ENCODE measurements at regions not wholly inside any gene's neighbourhood (a gene's known extent, or its start where the extent isn't known, plus 50 kb on each side); places are given as distances from the start of the nearest gene placed in this dataset.

GRCh38 chr2:6579281-6579680, 286.4 kb downstream of the CMPK2 start:
- Histone ChIP-seq H4K20me1 (ENCODE audit: insufficient read depth) (no peaks in the 10 kb centered on the region), H2AFZ (ENCODE audit: low read depth, low read length) (no peak overlapping the region), H3K4me2 (ENCODE audit: low read length) (no peak overlapping the region), H3K9ac (ENCODE audit: low read length) (no peak overlapping the region), H3K27me3 (ENCODE audit: insufficient read depth, low read depth, low read length) (no peaks in the 10 kb centered on the region), H3K4me3 (ENCODE audit: low read length) (no peak overlapping the region), H3K36me3 (ENCODE audit: insufficient read depth, low read length) (no peaks in the 10 kb centered on the region), H3K9me3 (ENCODE audit: low read length) (no peaks in the 10 kb centered on the region), H3F3A (ENCODE audit: insufficient read depth, low read length, poor library complexity, severe bottlenecking) (no peaks in the 10 kb centered on the region), H3K27ac (ENCODE audit: low read length) (no peak overlapping the region), H3K9me2 (ENCODE audit: insufficient read depth, low read length) (no peaks in the 10 kb centered on the region), H3K79me2 (replicated peaks; ENCODE audit: insufficient read depth, low read length) (no peaks in the 10 kb centered on the region)
- TF ChIP-seq MXI1 (conservative IDR thresholded peaks at IDR 0.05; ENCODE audit: poor library complexity, severe bottlenecking), result no peak
- no peak for TF ChIP-seq RAD21 (conservative IDR thresholded peaks at IDR 0.05)
- TF ChIP-seq SMC3 (conservative IDR thresholded peaks at IDR 0.05; ENCODE audit: poor library complexity), result no peak
- no peak for TF ChIP-seq REST (IDR thresholded peaks at IDR 0.05; ENCODE audit: borderline replicate concordance)
- no peak for TF ChIP-seq EZH2 (IDR thresholded peaks at IDR 0.05; ENCODE audit: borderline replicate concordance, insufficient read depth, low read length, poor library complexity, severe bottlenecking)
- no peak for TF ChIP-seq POLR2AphosphoS5 (IDR thresholded peaks at IDR 0.05)
- TF ChIP-seq TAF1 (IDR thresholded peaks at IDR 0.05; ENCODE audit: low read depth), result no peak
- no peak for TF ChIP-seq EP300 (conservative IDR thresholded peaks at IDR 0.05; ENCODE audit: poor library complexity, severe bottlenecking)
- TF ChIP-seq CTCF (IDR thresholded peaks at IDR 0.05; ENCODE audit: poor library complexity, severe bottlenecking), result no peak

GRCh38 chr2:6580982-6581381, 284.7 kb downstream of the CMPK2 start:
- Histone ChIP-seq H2AFZ (ENCODE audit: low read depth, low read length) (no peak overlapping the region), H3K79me2 (replicated peaks; ENCODE audit: insufficient read depth, low read length) (no peaks in the 10 kb centered on the region), H4K20me1 (ENCODE audit: insufficient read depth) (no peaks in the 10 kb centered on the region), H3F3A (ENCODE audit: insufficient read depth, low read length, poor library complexity, severe bottlenecking) (no peaks in the 10 kb centered on the region), H3K4me3 (ENCODE audit: low read length) (no peak overlapping the region), H3K4me2 (ENCODE audit: low read length) (no peak overlapping the region), H3K9me3 (ENCODE audit: low read length) (no peaks in the 10 kb centered on the region), H3K9me2 (ENCODE audit: insufficient read depth, low read length) (no peaks in the 10 kb centered on the region), H3K27ac (ENCODE audit: low read length) (no peak overlapping the region), H3K9ac (ENCODE audit: low read length) (no peak overlapping the region), H3K36me3 (ENCODE audit: insufficient read depth, low read length) (no peaks in the 10 kb centered on the region), H3K27me3 (ENCODE audit: insufficient read depth, low read depth, low read length) (no peaks in the 10 kb centered on the region)
- no peak for TF ChIP-seq REST (IDR thresholded peaks at IDR 0.05; ENCODE audit: borderline replicate concordance)
- no peak for TF ChIP-seq EZH2 (IDR thresholded peaks at IDR 0.05; ENCODE audit: borderline replicate concordance, insufficient read depth, low read length, poor library complexity, severe bottlenecking)
- TF ChIP-seq SMC3 (conservative IDR thresholded peaks at IDR 0.05; ENCODE audit: poor library complexity), result no peak
- no peak for TF ChIP-seq POLR2AphosphoS5 (IDR thresholded peaks at IDR 0.05)
- no peak for TF ChIP-seq TAF1 (IDR thresholded peaks at IDR 0.05; ENCODE audit: low read depth)
- TF ChIP-seq CTCF (IDR thresholded peaks at IDR 0.05; ENCODE audit: poor library complexity, severe bottlenecking), result no peak
- no peak for TF ChIP-seq RAD21 (conservative IDR thresholded peaks at IDR 0.05)
- TF ChIP-seq EP300 (conservative IDR thresholded peaks at IDR 0.05; ENCODE audit: poor library complexity, severe bottlenecking), result no peak
- TF ChIP-seq MXI1 (conservative IDR thresholded peaks at IDR 0.05; ENCODE audit: poor library complexity, severe bottlenecking), result no peak

Data from neural cell (in vitro differentiated cells).